GM12874 (cell line): ENCODE measurements at regions not wholly inside any gene's neighbourhood (a gene's known extent, or its start where the extent isn't known, plus 50 kb on each side); places are given as distances from the start of the nearest gene placed in this dataset.

Source experiments
- TF ChIP-seq, protein P1 (sequence below): IDR thresholded peaks from 2 replicates; pipeline ENCODE4 v1.5.1; 2011; ENCODE audit warnings: low read depth, mild to moderate bottlenecking, control low read depth, low read length, moderate library complexity; ENCODE audit not compliant: insufficient read depth

DNA sequence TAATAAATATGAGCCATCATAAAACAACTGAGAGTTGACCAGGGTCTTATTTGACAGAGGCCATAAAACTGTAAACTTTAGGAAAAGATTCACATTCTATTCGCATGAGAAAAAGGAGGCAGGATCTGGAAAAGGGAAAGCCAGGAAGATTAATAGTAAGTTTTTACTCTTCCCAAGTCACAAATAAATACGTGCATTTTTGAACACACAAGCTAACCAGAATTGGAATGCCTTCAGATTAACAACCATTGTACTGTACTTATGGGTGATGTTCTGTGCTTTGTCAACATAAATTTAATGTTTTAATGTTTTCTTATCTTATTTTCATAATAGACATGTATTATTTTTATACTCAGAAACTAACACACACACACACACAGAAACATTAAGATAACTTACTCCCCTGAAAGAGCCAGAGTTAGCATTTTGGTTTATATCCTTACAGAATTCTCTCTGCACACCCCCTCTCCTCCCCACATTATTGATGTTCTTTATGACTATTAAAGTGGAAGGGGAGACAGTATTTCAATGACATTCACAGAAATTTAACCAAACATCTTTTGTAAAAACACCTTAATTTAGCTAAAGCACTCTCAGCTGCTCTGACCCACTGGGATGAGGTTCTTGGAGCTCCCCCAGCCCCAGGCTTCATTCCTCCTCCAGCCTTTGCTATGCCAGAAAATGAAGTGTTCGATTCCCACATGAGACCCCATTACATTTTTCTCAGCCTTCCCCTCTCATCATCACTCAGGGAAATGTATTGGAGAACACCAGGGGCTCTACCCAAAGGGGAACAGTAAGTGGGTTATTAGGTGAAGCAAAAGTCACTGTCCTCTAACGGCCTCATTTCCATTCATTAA lies 155.5 kb downstream of the ESM1 start:
- TF ChIP-seq, protein P1, sequence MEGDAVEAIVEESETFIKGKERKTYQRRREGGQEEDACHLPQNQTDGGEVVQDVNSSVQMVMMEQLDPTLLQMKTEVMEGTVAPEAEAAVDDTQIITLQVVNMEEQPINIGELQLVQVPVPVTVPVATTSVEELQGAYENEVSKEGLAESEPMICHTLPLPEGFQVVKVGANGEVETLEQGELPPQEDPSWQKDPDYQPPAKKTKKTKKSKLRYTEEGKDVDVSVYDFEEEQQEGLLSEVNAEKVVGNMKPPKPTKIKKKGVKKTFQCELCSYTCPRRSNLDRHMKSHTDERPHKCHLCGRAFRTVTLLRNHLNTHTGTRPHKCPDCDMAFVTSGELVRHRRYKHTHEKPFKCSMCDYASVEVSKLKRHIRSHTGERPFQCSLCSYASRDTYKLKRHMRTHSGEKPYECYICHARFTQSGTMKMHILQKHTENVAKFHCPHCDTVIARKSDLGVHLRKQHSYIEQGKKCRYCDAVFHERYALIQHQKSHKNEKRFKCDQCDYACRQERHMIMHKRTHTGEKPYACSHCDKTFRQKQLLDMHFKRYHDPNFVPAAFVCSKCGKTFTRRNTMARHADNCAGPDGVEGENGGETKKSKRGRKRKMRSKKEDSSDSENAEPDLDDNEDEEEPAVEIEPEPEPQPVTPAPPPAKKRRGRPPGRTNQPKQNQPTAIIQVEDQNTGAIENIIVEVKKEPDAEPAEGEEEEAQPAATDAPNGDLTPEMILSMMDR: no peak

DNA sequence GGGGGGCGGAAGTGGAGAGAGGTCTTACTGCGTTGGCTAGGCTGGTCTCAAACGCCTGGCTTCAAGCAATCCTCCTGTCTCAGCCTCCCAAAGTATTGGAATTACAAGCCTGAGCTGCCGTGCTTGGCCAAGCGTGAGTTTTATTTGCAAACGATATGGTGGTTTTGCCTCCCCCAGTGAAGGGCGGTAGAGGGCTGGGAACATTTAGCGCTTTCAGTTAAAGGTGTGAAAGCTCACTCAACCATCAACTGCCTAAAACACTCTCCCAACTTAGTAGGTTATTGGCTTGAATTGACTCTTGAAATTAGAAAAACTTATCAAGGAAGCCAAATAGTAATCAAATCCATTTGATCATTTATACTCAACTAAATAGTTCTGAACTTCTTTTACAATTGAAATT lies 156.3 kb downstream of the ESM1 start:
- TF ChIP-seq, protein P1: no peak

DNA sequence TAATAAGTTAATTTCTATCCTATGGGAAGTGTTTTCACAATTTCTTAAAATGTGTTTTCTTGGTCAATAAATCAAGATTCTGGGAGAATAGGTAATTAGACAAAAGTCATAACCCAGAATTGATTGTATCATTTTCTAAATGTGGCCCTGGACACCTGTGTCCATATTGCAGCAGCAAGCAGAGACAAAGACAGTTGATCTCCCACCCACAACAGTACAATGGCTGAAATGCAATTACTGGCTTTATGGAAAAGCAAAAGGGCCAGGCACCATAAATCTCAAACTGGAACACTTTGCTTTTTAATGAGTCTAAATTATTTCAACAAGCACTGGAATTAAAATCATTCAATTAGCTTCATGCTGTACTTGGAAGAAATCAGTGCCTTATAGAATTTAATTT lies 157.2 kb downstream of the ESM1 start:
- TF ChIP-seq, protein P1: no peak

DNA sequence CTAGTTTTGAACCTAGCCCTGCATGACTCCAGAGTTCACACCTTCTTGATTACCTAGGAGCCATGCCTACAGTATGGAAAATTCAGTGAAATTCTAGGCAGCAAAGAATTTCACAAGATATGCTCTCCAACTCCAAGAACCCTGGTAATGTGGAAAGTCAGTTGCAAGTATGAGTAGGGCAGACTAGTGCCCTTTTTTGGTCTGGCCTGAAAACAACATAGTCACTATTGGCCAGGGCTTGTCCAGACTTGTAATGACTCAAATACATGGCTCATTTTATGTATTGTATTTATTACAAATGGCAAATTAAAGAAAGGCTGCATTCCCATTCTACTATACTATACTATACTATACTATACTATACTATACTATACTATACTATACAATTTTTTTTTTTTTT lies 160.4 kb downstream of the ESM1 start:
- TF ChIP-seq, protein P1: no peak

DNA sequence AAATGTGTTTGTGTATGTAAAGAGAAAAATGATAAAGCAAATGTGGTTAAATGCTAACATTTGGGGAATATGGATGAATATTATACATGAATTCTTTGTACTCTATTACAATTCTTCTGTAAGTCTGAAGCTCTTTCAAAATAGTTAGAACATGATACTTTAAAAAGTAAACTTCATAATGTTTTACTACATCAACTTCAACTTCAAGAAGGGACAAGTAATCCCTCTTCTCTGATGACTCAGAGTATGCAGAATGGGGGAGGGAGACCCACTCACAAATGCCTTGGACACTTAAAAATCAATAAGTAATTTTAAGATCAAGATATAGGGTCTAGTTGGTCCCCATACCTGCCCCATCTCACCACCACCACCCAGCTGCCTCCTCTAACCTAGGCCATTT lies 162.4 kb downstream of the ESM1 start:
- TF ChIP-seq, protein P1: no peak

DNA sequence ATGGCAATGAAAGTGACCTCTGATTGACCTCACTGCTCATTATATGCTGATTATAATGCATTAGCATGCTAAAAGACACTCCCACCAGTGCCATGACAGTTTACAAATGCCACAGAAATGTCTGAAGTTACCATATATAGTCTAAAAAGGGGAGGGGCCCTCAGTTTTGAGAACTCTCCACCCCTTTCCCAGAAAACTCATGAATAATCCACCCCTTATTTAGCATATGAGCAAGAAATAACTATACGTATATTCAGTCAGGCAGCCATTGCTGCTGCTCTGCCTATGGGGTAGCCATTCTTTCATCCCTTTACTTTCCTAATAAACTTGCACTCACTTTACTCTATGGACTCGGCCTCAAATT lies 163.1 kb downstream of the ESM1 start:
- TF ChIP-seq, protein P1: no peak

DNA sequence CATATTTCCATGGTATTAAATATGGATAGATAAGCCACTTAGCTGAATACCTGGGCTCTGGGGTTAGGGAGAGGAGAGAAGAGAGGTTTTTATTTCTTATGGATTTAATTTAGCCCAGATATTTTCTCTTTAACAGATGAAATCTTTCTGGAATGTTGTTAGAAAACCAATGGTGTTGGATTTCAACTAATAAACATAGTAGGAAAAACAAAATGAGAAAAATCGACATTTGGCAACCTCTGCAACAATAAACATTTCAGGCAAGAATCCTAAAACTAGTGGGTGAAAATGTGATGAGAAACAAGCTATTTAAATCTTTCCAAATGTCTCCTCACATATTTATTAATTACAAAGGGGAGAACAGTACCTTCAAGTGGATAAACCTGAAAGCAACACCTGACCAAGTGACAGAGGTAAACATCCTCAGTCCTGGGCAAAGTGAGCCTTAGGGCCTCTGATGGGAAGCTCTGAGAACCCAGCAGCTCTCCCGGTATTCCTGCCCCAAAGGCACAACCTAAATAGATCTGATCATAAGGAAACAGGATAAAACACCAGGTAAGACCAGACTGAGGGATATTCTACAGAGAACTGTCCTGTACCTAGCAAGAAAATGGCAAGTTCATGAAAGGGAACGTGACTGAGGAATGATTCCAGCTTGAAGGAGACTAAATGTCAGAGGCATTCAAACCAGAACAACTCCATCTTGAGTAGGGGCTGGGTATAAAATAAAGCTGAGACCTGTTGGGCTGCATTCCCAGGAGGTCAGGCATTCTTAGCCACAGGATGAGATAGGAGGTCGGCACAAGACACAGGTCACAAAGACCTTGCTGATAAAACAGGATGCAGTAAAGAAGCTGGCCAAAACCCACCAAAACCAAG lies 163.7 kb downstream of the ESM1 start:
- TF ChIP-seq, protein P1: no peak
